GM12878 (cell line): ENCODE measurements at regions not wholly inside any gene's neighbourhood (a gene's known extent, or its start where the extent isn't known, plus 50 kb on each side); places are given as distances from the start of the nearest gene placed in this dataset.

Experiments
- ATAC-seq: fragments of 200-7000 bp; cut with Tn5 transposase; 3 replicates; pipeline ENCODE4 v1.9.1; 2020; ENCODE audit warnings: mild to moderate bottlenecking, moderate library complexity
- BruUV-seq: library from RNA; stranded (reverse); fragments of 400-500 nt; replicated peaks from 2 replicates; lab custom pipeline; 2021; lab: Mats Ljungman, UMichigan
- CTCF ChIA-PET: fragments of 300-600 bp; sonication (Branson Sonifier 250); formaldehyde crosslinking; extraction: SDS; loops from one replicate; lab custom pipeline; 2021; ENCODE audit warnings: inconsistent platforms; lab: Yijun Ruan, JAX
- POLR2A ChIA-PET: fragments of 350-600 bp; formaldehyde crosslinking; extraction: SDS; loops from one replicate; lab custom pipeline; 2021; ENCODE audit warnings: inconsistent platforms; lab: Charles Lee
- RAD21 ChIA-PET: fragments of 300-600 bp; sonication (Branson Sonifier 250); formaldehyde crosslinking; loops from one replicate; lab custom pipeline; 2023; ENCODE audit warnings: antibody characterized with exemption; ENCODE audit not compliant: unreplicated experiment; lab: Charles Lee
- SMC1A ChIA-PET: fragments of 300-600 bp; sonication (Branson Sonifier 250); formaldehyde crosslinking; loops from one replicate; lab custom pipeline; 2023; ENCODE audit not compliant: unreplicated experiment, uncharacterized antibody; lab: Charles Lee
- DNase-seq: peaks from one replicate; pipeline ENCODE4 v3.0.0-alpha.2; 2011; ENCODE audit warnings: low read depth, low spot score
- FAIRE-seq: peaks from 3 replicates; lab custom pipeline; 2011; peaks lifted over from hg19 to GRCh38; lab: Jason Lieb, UNC
- H2AFZ ChIP-seq: 2 replicates; pipeline ENCODE4 v1.6.0; 2011; ENCODE audit warnings: low read depth, low read length, control low read depth; ENCODE audit not compliant: control insufficient read depth
- H3K27ac ChIP-seq: 2 replicates; pipeline ENCODE4 v1.5.1; 2011; ENCODE audit warnings: control low read depth; ENCODE audit not compliant: control insufficient read depth, insufficient read depth
- H3K27me3 ChIP-seq, 2 experiments: replicated peaks in 1 of 2; 2 replicates each; pipeline versions ENCODE4 v1.6.0 to v1.6.1; 2011; ENCODE audit warnings: low read length in 1 of 2; ENCODE audit not compliant: control insufficient read depth in 2 of 2, insufficient read depth in 2 of 2
- H3K36me3 ChIP-seq, 2 experiments: 2 replicates each; pipeline ENCODE4 v1.5.1; 2011; ENCODE audit warnings: low read length in 1 of 2; ENCODE audit not compliant: control insufficient read depth in 2 of 2, insufficient read depth in 2 of 2
- H3K4me1 ChIP-seq: 2 replicates; pipeline ENCODE4 v1.6.1; 2011; ENCODE audit warnings: mild to moderate bottlenecking, low read length, moderate library complexity, mixed read lengths; ENCODE audit not compliant: control insufficient read depth, insufficient read depth
- H3K4me2 ChIP-seq: 2 replicates; pipeline ENCODE4 v1.6.0; 2011; ENCODE audit warnings: control low read depth; ENCODE audit not compliant: control insufficient read depth, insufficient read depth
- H3K4me3 ChIP-seq: fragments of 200-600 bp; sonication (generic); 2 replicates; pipeline ENCODE4 v1.5.1; 2016
- H3K79me2 ChIP-seq: 2 replicates; pipeline ENCODE4 v1.6.0; 2011; ENCODE audit warnings: low read length; ENCODE audit not compliant: control insufficient read depth, insufficient read depth
- H3K9ac ChIP-seq: 2 replicates; pipeline ENCODE4 v1.8.0; 2011; ENCODE audit warnings: low read length, control low read depth, mixed read lengths; ENCODE audit not compliant: control insufficient read depth, insufficient read depth
- H3K9me3 ChIP-seq: replicated peaks from 3 replicates; pipeline ENCODE4 v1.5.1; 2011; ENCODE audit warnings: mild to moderate bottlenecking, low read length; ENCODE audit not compliant: control insufficient read depth, insufficient read depth
- H4K20me1 ChIP-seq: 2 replicates; pipeline ENCODE4 v1.6.0; 2011; ENCODE audit not compliant: control insufficient read depth, insufficient read depth
- ASH2L ChIP-seq: fragments of 300-600, 200-600 bp; sonication (generic); IDR thresholded peaks from 2 replicates; pipeline ENCODE4 v1.6.1; 2017; ENCODE audit warnings: low read depth, mild to moderate bottlenecking, borderline replicate concordance
- BACH1 ChIP-seq: fragments of 450-650 bp; IDR thresholded peaks from 2 replicates; pipeline ENCODE4 v1.6.1; 2017; ENCODE audit warnings: mild to moderate bottlenecking, borderline replicate concordance
- BMI1 ChIP-seq: fragments of 450-650 bp; IDR thresholded peaks from 2 replicates; pipeline ENCODE4 v1.6.1; 2016; ENCODE audit warnings: mild to moderate bottlenecking, moderate library complexity, borderline replicate concordance
- EED ChIP-seq: sonication (generic); IDR thresholded peaks from 2 replicates; pipeline ENCODE4 v1.6.1; 2016; ENCODE audit warnings: antibody characterized with exemption, low read depth
- ESRRA ChIP-seq: IDR thresholded peaks from 2 replicates; pipeline ENCODE4 v1.6.1; 2012; ENCODE audit warnings: mild to moderate bottlenecking, low read length, improper control_type of control experiment
- HCFC1 ChIP-seq: fragments of 150-350 bp; IDR thresholded peaks from 2 replicates; pipeline ENCODE4 v1.6.1; 2014; ENCODE audit warnings: low read length
- HSF1 ChIP-seq: fragments of 150-350 bp; IDR thresholded peaks from 2 replicates; pipeline ENCODE4 v1.6.1; 2014; ENCODE audit warnings: mild to moderate bottlenecking, low read depth, low read length
- IRF4 ChIP-seq: IDR thresholded peaks from 2 replicates; pipeline ENCODE4 v1.6.1; 2011; ENCODE audit warnings: low read depth, low read length
- KLF5 ChIP-seq: fragments of 450-650 bp; IDR thresholded peaks from 2 replicates; pipeline ENCODE4 v1.6.1; 2014; ENCODE audit warnings: mild to moderate bottlenecking; ENCODE audit not compliant: partially characterized antibody
- MTA3 ChIP-seq: IDR thresholded peaks from 2 replicates; pipeline ENCODE4 v1.6.1; 2012; ENCODE audit warnings: low read length, inconsistent platforms, borderline replicate concordance
- POU2F2 ChIP-seq: IDR thresholded peaks from 3 replicates; pipeline ENCODE4 v1.6.1; 2011; ENCODE audit warnings: low read depth, mild to moderate bottlenecking, low read length, borderline replicate concordance
- RUNX3 ChIP-seq: IDR thresholded peaks from 2 replicates; pipeline ENCODE4 v1.6.1; 2012; ENCODE audit warnings: low read length, inconsistent platforms
- SIN3A ChIP-seq: IDR thresholded peaks from 2 replicates; pipeline ENCODE4 v1.6.1; 2012; ENCODE audit warnings: low read depth, low read length, improper control_type of control experiment
- SMAD5 ChIP-seq: IDR thresholded peaks from 2 replicates; pipeline ENCODE4 v1.6.1; 2016; ENCODE audit warnings: antibody characterized with exemption, low read depth
- SMC3 ChIP-seq: IDR thresholded peaks from 2 replicates; pipeline ENCODE4 v1.6.1; 2011; ENCODE audit warnings: low read length, improper control_type of control experiment, borderline replicate concordance
- TAF1 ChIP-seq: IDR thresholded peaks from 2 replicates; pipeline ENCODE4 v1.6.1; 2011; ENCODE audit warnings: mild to moderate bottlenecking, low read depth, low read length, borderline replicate concordance
- TCF12 ChIP-seq: IDR thresholded peaks from 2 replicates; pipeline ENCODE4 v1.6.1; 2011; ENCODE audit warnings: low read depth, mild to moderate bottlenecking, low read length
- WRNIP1 ChIP-seq: IDR thresholded peaks from 2 replicates; pipeline ENCODE4 v1.6.1; 2011; ENCODE audit warnings: low read depth, low read length, improper control_type of control experiment, borderline replicate concordance
- ZNF207 ChIP-seq: fragments of 450-650 bp; IDR thresholded peaks from 2 replicates; pipeline ENCODE4 v1.6.1; 2014; ENCODE audit warnings: antibody characterized with exemption, mild to moderate bottlenecking, borderline replicate concordance
- WGBS: methylation state at CpG from one replicate; pipeline ENCODE4 v1.1.6; 2016; ENCODE audit warnings: low lambda C conversion rate; ENCODE audit not compliant: insufficient replicate concordance, insufficient coverage; ENCODE audit errors: missing lambda C conversion rate; 5-methylcytosine and 5-hydroxymethylcytosine counted together
- in situ Hi-C: fragments of 300-500 bp; cut with MboI; formaldehyde crosslinking; loops from 9 replicates; pipeline ENCODE4 v1.14.3; 2018; ENCODE audit warnings: mixed read lengths
- intact Hi-C: fragments of 100-400 bp; cut with micrococcal nuclease; formaldehyde crosslinking; loops from one replicate; pipeline ENCODE4 v1.14.2; 2022; ENCODE audit not compliant: unreplicated experiment

- TF ChIP-seq HSF1 (no peak), RUNX3 (no peak), SMAD5 (no peak), MTA3 (no peak), KLF5 (no peak)
- TF ChIP-seq, all 136 proteins: peak for 0
Measured at GRCh38 chr4:177064116-177064515, 245.6 kb upstream of the NEIL3 start (continued).

- no peaks in the 10 kb centered on the region for H3K36me3 ChIP-seq
- H3K27ac ChIP-seq: no peak overlapping the region
- in situ Hi-C loops: no loop called here
- DNase-seq (no peak), FAIRE-seq (no peak), ATAC-seq (no peak)
- 47% methylated on average over 5 of the region's 5 CpGs for WGBS
- H3K27me3 ChIP-seq: no peaks in the 10 kb centered on the region
- H3K4me1 ChIP-seq: no peaks in the 10 kb centered on the region
- ChIA-PET POLR2A (no interaction called here), RAD21 (no interaction called here), CTCF (interaction anchor here (1.0 kb wide), 1 partner anchor 17 kb away, joined by 3 read pairs; no protein-coding TSS in a partner anchor), SMC1A (interaction anchor here (0.7 kb wide), 1 partner anchor 174 kb away, joined by 3 read pairs; no protein-coding TSS in a partner anchor)
- no peaks in the 10 kb centered on the region for H4K20me1 ChIP-seq
- no peak overlapping the region for H3K9ac ChIP-seq
- no TSS peak for BruUV-seq
- no peaks in the 10 kb centered on the region for H3K79me2 ChIP-seq
- no peak for TF ChIP-seq TAF1
- no peak for TF ChIP-seq IRF4
- no peak for TF ChIP-seq ASH2L
- no peak for TF ChIP-seq SMC3
- no peak for TF ChIP-seq HCFC1
- TF ChIP-seq BMI1: no peak
- TF ChIP-seq WRNIP1: no peak
- no peak for TF ChIP-seq ESRRA
- no peak for TF ChIP-seq EED
- TF ChIP-seq BACH1: no peak
- TF ChIP-seq TCF12: no peak
- TF ChIP-seq POU2F2: no peak
- no peak for TF ChIP-seq ZNF207
- no peak for TF ChIP-seq MTA3
- no peak for TF ChIP-seq SIN3A
- intact Hi-C loops: no loop called here
- no peak overlapping the region for H3K4me2 ChIP-seq
- H3K4me3 ChIP-seq: no peak overlapping the region
- H3K9me3 ChIP-seq: no peaks in the 10 kb centered on the region
- H2AFZ ChIP-seq: no peak overlapping the region
Measured at GRCh38 chr4:177064729-177065394, 244.8 kb upstream of the NEIL3 start.
